ENCODE measurements at regions not wholly inside any gene's neighbourhood (a gene's known extent, or its start where the extent isn't known, plus 50 kb on each side); places are given as distances from the start of the nearest gene placed in this dataset.
"Not testable (repeated sequence)": the region's sequence is repeated elsewhere in the genome, so short reads cannot be mapped to it uniquely, and the experiment has no call there.

- H3K4me2 ChIP-seq, H3K4me3 ChIP-seq, H4K20me1 ChIP-seq, H3K9ac ChIP-seq, H3K4me1 ChIP-seq, H3K9me3 ChIP-seq, H3K27ac ChIP-seq, H3K27me3 ChIP-seq, H3K36me3 ChIP-seq: not testable (repeated sequence)
Measured at GRCh38 chr12:39699079-39699478, 79.5 kb upstream of the ABCD2 start.

GRCh38 chr12:39697108-39697507 lies 77.5 kb upstream of the ABCD2 start:
- Histone ChIP-seq H3K4me1 (no peaks in the 10 kb centered on the region), H3K4me2 (no peak overlapping the region), H3K27ac (no peak overlapping the region), H3K36me3 (no peaks in the 10 kb centered on the region), H3K27me3 (no peaks in the 10 kb centered on the region), H3K9me3 (no peaks in the 10 kb centered on the region), H3K9ac (no peak overlapping the region), H3K4me3 (no peak overlapping the region), H4K20me1 (no peaks in the 10 kb centered on the region)
- no peak for TF ChIP-seq Cebpa-rat (IDR thresholded peaks at IDR 0.05)

- H4K20me1 ChIP-seq: no peaks in the 10 kb centered on the region
Measured at GRCh38 chr12:39692258-39692853, 72.8 kb upstream of the ABCD2 start.

GRCh38 chr12:39685854-39686657 lies 66.5 kb upstream of the ABCD2 start:
- no peak for TF ChIP-seq Cebpa-rat (IDR thresholded peaks at IDR 0.05)
- Histone ChIP-seq H3K27me3 (no peaks in the 10 kb centered on the region), H3K36me3 (no peaks in the 10 kb centered on the region), H4K20me1 (no peaks in the 10 kb centered on the region), H3K4me3 (no peak overlapping the region), H3K9ac (no peak overlapping the region), H3K27ac (no peak overlapping the region), H3K4me2 (no peak overlapping the region), H3K4me1 (peaks cover 5% of the 10 kb centered on the region; the same call in 1 of the 2 replicates), H3K9me3 (no peaks in the 10 kb centered on the region)

More at GRCh38 chr12:39692258-39692853, 72.8 kb upstream of the ABCD2 start:
- Histone ChIP-seq H3K9ac (no peak overlapping the region), H3K9me3 (no peaks in the 10 kb centered on the region), H3K4me3 (no peak overlapping the region), H3K27ac (no peak overlapping the region), H3K4me1 (no peaks in the 10 kb centered on the region), H3K27me3 (no peaks in the 10 kb centered on the region), H3K4me2 (no peak overlapping the region), H3K36me3 (no peaks in the 10 kb centered on the region)
- no peak for TF ChIP-seq Cebpa-rat (IDR thresholded peaks at IDR 0.05)

- Histone ChIP-seq H3K27me3 (no peaks in the 10 kb centered on the region), H3K4me2 (no peak overlapping the region), H3K9me3 (no peaks in the 10 kb centered on the region), H3K36me3 (no peaks in the 10 kb centered on the region), H3K4me1 (peaks cover 5% of the 10 kb centered on the region; the same call in 1 of the 2 replicates), H3K27ac (no peak overlapping the region), H3K9ac (no peak overlapping the region), H3K4me3 (no peak overlapping the region), H4K20me1 (no peaks in the 10 kb centered on the region)
- no peak for TF ChIP-seq Cebpa-rat (IDR thresholded peaks at IDR 0.05)
Measured at GRCh38 chr12:39682689-39683477, 63.3 kb upstream of the ABCD2 start.

- Histone ChIP-seq H3K4me2 (no peak overlapping the region), H3K4me3 (no peak overlapping the region), H4K20me1 (no peaks in the 10 kb centered on the region), H3K9ac (no peak overlapping the region), H3K36me3 (no peaks in the 10 kb centered on the region), H3K27ac (no peak overlapping the region), H3K9me3 (peaks cover 15% of the 10 kb centered on the region), H3K27me3 (no peaks in the 10 kb centered on the region), H3K4me1 (peaks cover 17% of the 10 kb centered on the region)
- no peak for TF ChIP-seq Cebpa-rat (IDR thresholded peaks at IDR 0.05)
Measured at GRCh38 chr12:39675263-39675662, 55.7 kb upstream of the ABCD2 start.

GRCh38 chr12:39672976-39673375 lies 53.4 kb upstream of the ABCD2 start:
- Histone ChIP-seq H3K4me3 (no peak overlapping the region), H4K20me1 (no peaks in the 10 kb centered on the region), H3K9me3 (peaks cover 24% of the 10 kb centered on the region), H3K9ac (no peak overlapping the region), H3K4me2 (peak overlapping the region; percentile 52), H3K4me1 (peaks cover 17% of the 10 kb centered on the region), H3K27ac (peak overlapping the region; percentile 47), H3K27me3 (no peaks in the 10 kb centered on the region), H3K36me3 (no peaks in the 10 kb centered on the region)
- no peak for TF ChIP-seq Cebpa-rat (IDR thresholded peaks at IDR 0.05)

- Histone ChIP-seq H3K4me3 (no peak overlapping the region), H3K27me3 (no peaks in the 10 kb centered on the region), H3K36me3 (no peaks in the 10 kb centered on the region), H3K4me2 (peak overlapping the region; percentile 52), H3K9ac (no peak overlapping the region), H4K20me1 (no peaks in the 10 kb centered on the region), H3K27ac (peak overlapping the region; percentile 47), H3K9me3 (peaks cover 24% of the 10 kb centered on the region), H3K4me1 (peaks cover 17% of the 10 kb centered on the region)
- no peak for TF ChIP-seq Cebpa-rat (IDR thresholded peaks at IDR 0.05)
Measured at GRCh38 chr12:39671898-39672875, 52.6 kb upstream of the ABCD2 start.

- not testable (repeated sequence) for H4K20me1 ChIP-seq, H3K36me3 ChIP-seq, H3K4me2 ChIP-seq, H3K9ac ChIP-seq, H3K4me3 ChIP-seq, H3K27ac ChIP-seq, H3K27me3 ChIP-seq
- peaks cover 18% of the 10 kb centered on the region for H3K9me3 ChIP-seq
- H3K4me1 ChIP-seq: peaks cover 17% of the 10 kb centered on the region
Measured at GRCh38 chr12:39669539-39669938, 49.9 kb upstream of the ABCD2 start.
